Glutamatergic neuron (in vitro differentiated cells): ENCODE measurements at regions not wholly inside any gene's neighbourhood (a gene's known extent, or its start where the extent isn't known, plus 50 kb on each side); places are given as distances from the start of the nearest gene placed in this dataset.
"Not testable (repeated sequence)": the region's sequence is repeated elsewhere in the genome, so short reads cannot be mapped to it uniquely, and the experiment has no call there.

Experiments
- DNase-seq: peaks from one replicate; pipeline ENCODE4 v3.0.0; 2022
- H3K27ac Mint-ChIP-seq: one replicate; pipeline ENCODE4 v1.8.0; 2020; ENCODE audit warnings: mild to moderate bottlenecking, mixed read lengths, inconsistent platforms; ENCODE audit not compliant: unreplicated experiment
- H3K27me3 Mint-ChIP-seq: one replicate; pipeline ENCODE4 v1.8.0; 2020; ENCODE audit warnings: mild to moderate bottlenecking, moderate library complexity, mixed read lengths, inconsistent platforms; ENCODE audit not compliant: unreplicated experiment
- H3K36me3 Mint-ChIP-seq: one replicate; pipeline ENCODE4 v1.8.0; 2020; ENCODE audit warnings: mild to moderate bottlenecking, mixed read lengths, inconsistent platforms; ENCODE audit not compliant: unreplicated experiment
- H3K4me1 Mint-ChIP-seq: one replicate; pipeline ENCODE4 v1.8.0; 2020; ENCODE audit warnings: mild to moderate bottlenecking, low read depth, mixed read lengths, inconsistent platforms; ENCODE audit not compliant: unreplicated experiment
- H3K4me3 Mint-ChIP-seq: one replicate; pipeline ENCODE4 v1.8.0; 2020; ENCODE audit warnings: mild to moderate bottlenecking, mixed read lengths, inconsistent platforms; ENCODE audit not compliant: unreplicated experiment
- H3K9me3 Mint-ChIP-seq: one replicate; pipeline ENCODE4 v1.8.0; 2020; ENCODE audit warnings: mild to moderate bottlenecking, moderate library complexity, mixed read lengths, inconsistent platforms; ENCODE audit not compliant: unreplicated experiment
- TF ChIP-seq, protein P1 (sequence below): fragments of 200-600 bp; sonication (generic); IDR thresholded peaks from one replicate; pipeline ENCODE4 v1.5.0; 2021; ENCODE audit not compliant: partially characterized antibody, unreplicated experiment

DNA sequence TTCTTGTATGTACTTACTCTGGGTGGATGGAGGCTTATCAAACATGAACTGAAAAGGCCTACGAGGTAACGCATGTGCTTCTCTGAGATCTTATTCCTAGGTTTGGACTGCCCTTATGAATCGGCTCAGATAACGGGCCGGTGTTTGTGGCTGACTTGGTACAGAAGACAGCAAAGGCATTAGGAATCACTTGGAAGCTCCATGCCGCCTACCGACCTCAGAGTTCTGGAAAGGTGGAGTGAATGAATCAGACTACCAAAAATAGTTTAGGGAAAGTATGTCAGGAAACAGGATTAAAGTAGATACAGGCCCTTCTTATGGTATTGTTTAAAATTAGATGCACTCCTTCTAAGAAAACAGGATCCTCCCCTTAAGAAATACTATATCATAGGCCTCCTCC is 172.4 kb upstream of the PCDH9 start:
- no peak overlapping the region for H3K27ac Mint-ChIP-seq
- DNase-seq, result no peak
- TF ChIP-seq, protein P1, sequence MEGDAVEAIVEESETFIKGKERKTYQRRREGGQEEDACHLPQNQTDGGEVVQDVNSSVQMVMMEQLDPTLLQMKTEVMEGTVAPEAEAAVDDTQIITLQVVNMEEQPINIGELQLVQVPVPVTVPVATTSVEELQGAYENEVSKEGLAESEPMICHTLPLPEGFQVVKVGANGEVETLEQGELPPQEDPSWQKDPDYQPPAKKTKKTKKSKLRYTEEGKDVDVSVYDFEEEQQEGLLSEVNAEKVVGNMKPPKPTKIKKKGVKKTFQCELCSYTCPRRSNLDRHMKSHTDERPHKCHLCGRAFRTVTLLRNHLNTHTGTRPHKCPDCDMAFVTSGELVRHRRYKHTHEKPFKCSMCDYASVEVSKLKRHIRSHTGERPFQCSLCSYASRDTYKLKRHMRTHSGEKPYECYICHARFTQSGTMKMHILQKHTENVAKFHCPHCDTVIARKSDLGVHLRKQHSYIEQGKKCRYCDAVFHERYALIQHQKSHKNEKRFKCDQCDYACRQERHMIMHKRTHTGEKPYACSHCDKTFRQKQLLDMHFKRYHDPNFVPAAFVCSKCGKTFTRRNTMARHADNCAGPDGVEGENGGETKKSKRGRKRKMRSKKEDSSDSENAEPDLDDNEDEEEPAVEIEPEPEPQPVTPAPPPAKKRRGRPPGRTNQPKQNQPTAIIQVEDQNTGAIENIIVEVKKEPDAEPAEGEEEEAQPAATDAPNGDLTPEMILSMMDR, result no peak
- no peaks in the 10 kb centered on the region for H3K27me3 Mint-ChIP-seq
- peaks cover 3% of the 10 kb centered on the region for H3K9me3 Mint-ChIP-seq
- no peak overlapping the region for H3K4me3 Mint-ChIP-seq
- H3K4me1 Mint-ChIP-seq, result no peaks in the 10 kb centered on the region
- peaks cover 14% of the 10 kb centered on the region for H3K36me3 Mint-ChIP-seq

DNA sequence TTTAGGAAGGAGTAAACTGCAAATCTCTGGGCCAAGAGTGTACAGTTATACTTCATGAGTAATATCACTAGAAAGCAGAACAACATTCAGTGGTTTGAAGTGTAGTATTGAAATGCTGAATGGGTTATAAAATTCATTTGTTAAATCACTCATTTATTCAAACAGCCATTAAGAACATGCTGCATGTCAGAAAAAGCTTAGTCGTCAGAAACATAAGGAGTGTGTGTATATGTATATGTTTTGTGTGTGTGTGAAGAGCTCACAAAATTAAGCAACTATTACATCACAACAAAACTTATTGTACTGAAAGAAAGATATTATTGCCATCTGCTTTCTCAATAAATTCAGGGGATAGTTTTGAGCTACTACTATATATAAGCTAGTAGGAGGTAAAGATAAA is 165.4 kb upstream of the PCDH9 start:
- Mint-ChIP-seq H3K36me3 (peaks cover 17% of the 10 kb centered on the region), H3K4me3 (no peak overlapping the region), H3K4me1 (no peaks in the 10 kb centered on the region), H3K9me3 (peaks cover 2% of the 10 kb centered on the region), H3K27ac (no peak overlapping the region), H3K27me3 (no peaks in the 10 kb centered on the region)
- DNase-seq, result no peak
- TF ChIP-seq, protein P1, result no peak

DNA sequence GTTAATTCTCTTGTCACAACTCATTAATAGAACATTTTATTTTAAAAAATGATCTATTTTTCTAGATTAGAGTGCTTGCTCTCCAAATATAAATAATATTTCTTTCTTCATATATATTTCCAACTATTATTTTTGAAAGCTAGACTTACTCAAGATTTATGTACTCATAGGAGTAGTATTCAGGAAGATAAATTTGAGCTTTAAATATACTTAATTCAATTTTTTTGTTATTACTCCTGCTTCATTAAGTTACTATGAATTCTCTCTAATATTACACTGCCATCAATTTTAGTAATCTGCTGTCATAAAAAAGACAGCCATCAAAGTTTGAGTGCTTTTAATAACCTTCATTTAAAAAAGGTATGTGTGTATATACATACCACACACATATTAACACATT is 161.9 kb upstream of the PCDH9 start:
- DNase-seq, result no peak
- no peaks in the 10 kb centered on the region for H3K36me3 Mint-ChIP-seq
- TF ChIP-seq, protein P1, result no peak
- H3K4me3 Mint-ChIP-seq, result no peak overlapping the region
- no peak overlapping the region for H3K27ac Mint-ChIP-seq
- no peaks in the 10 kb centered on the region for H3K4me1 Mint-ChIP-seq
- no peaks in the 10 kb centered on the region for H3K9me3 Mint-ChIP-seq
- no peaks in the 10 kb centered on the region for H3K27me3 Mint-ChIP-seq

DNA sequence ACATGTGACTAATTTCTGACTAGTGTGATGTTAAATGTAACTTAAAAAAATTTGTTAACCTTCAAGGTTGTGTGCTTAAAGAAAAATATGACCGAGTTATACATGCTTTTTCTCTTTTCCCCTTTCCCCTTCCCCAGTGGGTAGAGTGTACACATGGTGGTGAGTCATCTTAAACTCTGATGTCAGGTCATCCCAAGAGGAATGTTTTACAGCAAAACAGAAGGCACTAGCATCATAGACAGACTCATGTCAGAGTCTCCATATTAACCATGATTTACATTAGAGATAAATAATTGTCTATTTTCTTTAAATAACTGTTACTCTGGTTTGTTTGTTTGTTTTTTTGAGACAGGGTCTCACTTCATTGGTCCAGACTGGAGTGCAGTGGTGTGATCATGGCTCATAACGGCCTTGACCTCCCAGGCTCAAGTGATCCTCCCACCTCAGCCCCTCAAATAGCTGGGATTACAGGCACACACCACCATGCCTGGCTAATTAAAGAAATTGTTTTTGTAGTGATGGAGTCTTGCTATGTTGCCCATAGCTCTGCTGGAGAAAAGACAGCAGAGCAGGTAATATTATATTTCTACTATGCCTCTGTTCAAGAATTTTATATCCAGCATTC is 160.4 kb upstream of the PCDH9 start:
- TF ChIP-seq, protein P1, result no peak
- no peak overlapping the region for H3K4me3 Mint-ChIP-seq
- H3K27me3 Mint-ChIP-seq, result no peaks in the 10 kb centered on the region
- H3K9me3 Mint-ChIP-seq, result no peaks in the 10 kb centered on the region
- no peak overlapping the region for H3K27ac Mint-ChIP-seq
- DNase-seq, result no peak
- peaks cover 4% of the 10 kb centered on the region for H3K36me3 Mint-ChIP-seq
- no peaks in the 10 kb centered on the region for H3K4me1 Mint-ChIP-seq

DNA sequence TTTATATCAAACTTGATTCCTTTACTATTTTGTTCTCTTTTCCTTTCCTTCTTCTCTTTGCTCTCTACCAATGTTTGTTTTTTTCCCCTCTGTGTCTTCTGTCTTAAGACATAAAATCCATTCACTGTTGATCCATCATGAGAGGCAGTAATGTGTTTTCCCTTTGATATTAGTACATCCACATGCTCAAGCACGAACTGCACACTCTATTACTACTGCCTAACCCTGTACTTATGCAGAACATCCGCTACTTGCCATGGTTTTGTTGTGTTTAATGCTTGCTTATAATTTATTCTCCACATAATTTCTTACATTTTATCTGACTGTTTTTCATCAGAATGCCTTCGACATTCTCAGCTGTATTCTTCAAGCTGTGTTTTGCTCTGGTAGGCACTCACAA is 159.0 kb upstream of the PCDH9 start:
- Mint-ChIP-seq H3K27ac (no peak overlapping the region), H3K36me3 (peaks cover 5% of the 10 kb centered on the region), H3K9me3 (no peaks in the 10 kb centered on the region), H3K4me1 (no peaks in the 10 kb centered on the region), H3K27me3 (no peaks in the 10 kb centered on the region), H3K4me3 (no peak overlapping the region)
- DNase-seq, result no peak
- TF ChIP-seq, protein P1, result no peak

DNA sequence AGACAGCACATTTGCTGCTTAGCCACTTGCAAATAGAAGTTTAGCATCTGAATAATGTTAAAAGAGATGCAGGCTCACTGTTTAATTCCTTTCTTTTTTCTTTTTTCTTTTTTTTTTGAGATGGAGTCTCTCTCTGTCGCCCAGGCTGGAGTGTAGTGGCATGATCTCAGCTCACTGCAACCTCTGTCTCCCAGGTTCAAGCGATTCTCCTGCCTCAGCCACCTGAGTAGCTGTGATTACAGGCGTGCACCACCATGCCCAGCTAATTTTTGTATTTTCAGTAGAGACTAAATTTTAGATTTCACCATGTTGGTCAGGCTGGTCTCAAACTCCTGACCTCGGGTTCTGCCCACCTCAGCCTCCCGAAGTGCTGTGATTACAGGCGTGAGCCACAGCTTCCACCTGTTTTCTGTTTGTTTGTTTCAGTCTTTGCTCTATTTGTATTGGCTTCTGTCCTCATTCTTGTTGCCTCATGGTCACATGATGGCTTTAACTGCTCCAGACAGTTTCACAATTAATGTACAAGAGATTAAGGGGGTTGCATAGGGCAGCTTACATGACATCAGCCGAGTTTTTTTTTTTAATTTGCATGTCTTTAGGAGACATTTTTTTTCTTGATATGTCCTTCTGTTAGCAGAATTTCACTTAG is 153.1 kb upstream of the PCDH9 start:
- H3K27ac Mint-ChIP-seq, result peak overlapping the region; percentile 11
- not testable (repeated sequence) for H3K4me1 Mint-ChIP-seq, H3K9me3 Mint-ChIP-seq, H3K4me3 Mint-ChIP-seq, H3K27me3 Mint-ChIP-seq, H3K36me3 Mint-ChIP-seq, DNase-seq
